GM12878 (cell line): ENCODE measurements at regions not wholly inside any gene's neighbourhood (a gene's known extent, or its start where the extent isn't known, plus 50 kb on each side); places are given as distances from the start of the nearest gene placed in this dataset.

Source experiments
- CUX1 ChIP-seq: IDR thresholded peaks from 2 replicates; pipeline ENCODE4 v1.6.1; 2012; ENCODE audit warnings: improper control_type of control experiment, low read depth, low read length; ENCODE audit not compliant: insufficient replicate concordance
- HDGF ChIP-seq: fragments of 450-650 bp; IDR thresholded peaks from 2 replicates; pipeline ENCODE4 v1.6.1; 2016; ENCODE audit warnings: antibody characterized with exemption
- MLLT1 ChIP-seq: fragments of 450-650 bp; IDR thresholded peaks from 2 replicates; pipeline ENCODE4 v1.6.1; 2016; ENCODE audit warnings: mild to moderate bottlenecking
- NFXL1 ChIP-seq: fragments of 450-650 bp; IDR thresholded peaks from 2 replicates; pipeline ENCODE4 v1.6.1; 2017; ENCODE audit warnings: antibody characterized with exemption, mild to moderate bottlenecking, borderline replicate concordance
- PRDM15 ChIP-seq: fragments of 450-650 bp; formaldehyde crosslinking; IDR thresholded peaks from 2 replicates; pipeline ENCODE4 v1.4.0; 2020; ENCODE audit warnings: mild to moderate bottlenecking, moderate library complexity
- RB1 ChIP-seq: fragments of 450-650 bp; formaldehyde crosslinking; IDR thresholded peaks from 2 replicates; pipeline ENCODE4 v1.6.1; 2017; ENCODE audit warnings: mild to moderate bottlenecking, borderline replicate concordance
- RUNX3 ChIP-seq: IDR thresholded peaks from 2 replicates; pipeline ENCODE4 v1.6.1; 2012; ENCODE audit warnings: low read length, inconsistent platforms
- SKIL ChIP-seq: fragments of 450-650 bp; IDR thresholded peaks from 2 replicates; pipeline ENCODE4 v1.6.1; 2017; ENCODE audit warnings: mild to moderate bottlenecking, low read depth, inconsistent platforms; ENCODE audit not compliant: poor library complexity, severe bottlenecking
- SREBF1 ChIP-seq: IDR thresholded peaks from 2 replicates; pipeline ENCODE4 v1.6.1; 2012; ENCODE audit warnings: mild to moderate bottlenecking, low read length
- USF2 ChIP-seq: IDR thresholded peaks from 2 replicates; pipeline ENCODE4 v1.6.1; 2011; ENCODE audit warnings: low read depth, low read length, improper control_type of control experiment, borderline replicate concordance
- ZNF592 ChIP-seq: fragments of 450-650 bp; IDR thresholded peaks from 2 replicates; pipeline ENCODE4 v1.6.1; 2017; ENCODE audit warnings: mild to moderate bottlenecking, moderate library complexity
- ZZZ3 ChIP-seq: IDR thresholded peaks from 2 replicates; pipeline ENCODE4 v1.6.1; 2011; ENCODE audit warnings: low read depth; ENCODE audit not compliant: control insufficient read depth, insufficient read length

GRCh38 chr2:21642647-21643046 lies 518.9 kb downstream of the TDRD15 start (continued):
- no peak for TF ChIP-seq SREBF1
- no peak for TF ChIP-seq RB1
- TF ChIP-seq NFXL1, result no peak
- TF ChIP-seq ZNF592, result no peak
- TF ChIP-seq HDGF, result no peak
- TF ChIP-seq PRDM15 (CRISPR knock-in tag), result no peak
- TF ChIP-seq RUNX3, result no peak
- no peak for TF ChIP-seq ZZZ3
- TF ChIP-seq MLLT1, result no peak
- TF ChIP-seq CUX1, result no peak
- TF ChIP-seq USF2, result no peak
- no peak for TF ChIP-seq SKIL
